GM21619 (cell line): ENCODE measurements at regions not wholly inside any gene's neighbourhood (a gene's known extent, or its start where the extent isn't known, plus 50 kb on each side); places are given as distances from the start of the nearest gene placed in this dataset.
"Not testable (repeated sequence)": the region's sequence is repeated elsewhere in the genome, so short reads cannot be mapped to it uniquely, and the experiment has no call there.

Experiments used
- ATAC-seq: cut with Tn5 transposase; IDR thresholded peaks from one replicate; pipeline ENCODE4 v1.9.1; 2021; ENCODE audit not compliant: unreplicated experiment

GRCh38 chrX:76774912-76775311 is 347.4 kb downstream of the MAGEE1 start:
- ATAC-seq: not testable (repeated sequence)

- ATAC-seq: no peak
Observed at GRCh38 chrX:76796311-76796710, 368.8 kb downstream of the MAGEE1 start.

GRCh38 chrX:76802708-76803107 is 375.2 kb downstream of the MAGEE1 start:
- ATAC-seq: no peak

- ATAC-seq: no peak
Observed at GRCh38 chrX:76815754-76816153, 388.2 kb downstream of the MAGEE1 start.

GRCh38 chrX:76817279-76817678 is 389.8 kb downstream of the MAGEE1 start:
- not testable (repeated sequence) for ATAC-seq

GRCh38 chrX:76821276-76821675 is 393.8 kb downstream of the MAGEE1 start:
- no peak for ATAC-seq

- no peak for ATAC-seq
Observed at GRCh38 chrX:76827672-76828071, 400.2 kb downstream of the MAGEE1 start.

GRCh38 chrX:76840902-76841301 is 413.4 kb downstream of the MAGEE1 start:
- not testable (repeated sequence) for ATAC-seq

GRCh38 chrX:76850851-76851250 is 423.3 kb downstream of the MAGEE1 start:
- ATAC-seq: no peak

- no peak for ATAC-seq
Observed at GRCh38 chrX:76862509-76862908, 435.0 kb downstream of the MAGEE1 start.

GRCh38 chrX:76893930-76894329 is 466.4 kb downstream of the MAGEE1 start:
- no peak for ATAC-seq

GRCh38 chrX:76915836-76916235 is 488.3 kb downstream of the MAGEE1 start:
- no peak for ATAC-seq

GRCh38 chrX:76918033-76918432 is 490.5 kb downstream of the MAGEE1 start:
- ATAC-seq: no peak

GRCh38 chrX:76919761-76920160 is 492.3 kb downstream of the MAGEE1 start:
- no peak for ATAC-seq

- no peak for ATAC-seq
Observed at GRCh38 chrX:76920607-76921006, 493.1 kb downstream of the MAGEE1 start.

- no peak for ATAC-seq
Observed at GRCh38 chrX:76921176-76921575, 493.7 kb downstream of the MAGEE1 start.

GRCh38 chrX:76922100-76922499 is 494.6 kb downstream of the MAGEE1 start:
- no peak for ATAC-seq

GRCh38 chrX:76924616-76925015 is 497.1 kb downstream of the MAGEE1 start:
- ATAC-seq: not testable (repeated sequence)

- ATAC-seq: no peak
Observed at GRCh38 chrX:76931518-76931917, 504.0 kb downstream of the MAGEE1 start.

GRCh38 chrX:76957485-76957884 is 489.7 kb upstream of the FGF16 start:
- ATAC-seq: no peak

- peak; percentile 68 for ATAC-seq
Observed at GRCh38 chrX:76971393-76972376, 475.5 kb upstream of the FGF16 start.

- no peak for ATAC-seq
Observed at GRCh38 chrX:76977452-76977851, 469.7 kb upstream of the FGF16 start.

- ATAC-seq: no peak
Observed at GRCh38 chrX:76987381-76987780, 459.8 kb upstream of the FGF16 start.
